KMS-11 (cell line): ENCODE measurements at regions not wholly inside any gene's neighbourhood (a gene's known extent, or its start where the extent isn't known, plus 50 kb on each side); places are given as distances from the start of the nearest gene placed in this dataset.

ENCODE experiments used
- H2AFZ ChIP-seq: fragments of 200-600 bp; sonication (generic); 2 replicates; pipeline ENCODE4 v1.6.1; 2016; ENCODE audit warnings: antibody characterized with exemption, mixed run types, low read depth
- H3K27ac ChIP-seq: fragments of 200-600 bp; sonication (generic); 2 replicates; pipeline ENCODE4 v1.6.1; 2016; ENCODE audit warnings: mild to moderate bottlenecking, mixed run types
- H3K27me3 ChIP-seq: fragments of 200-600 bp; sonication (generic); 2 replicates; pipeline ENCODE4 v1.6.1; 2017; ENCODE audit warnings: mild to moderate bottlenecking, low read depth, mixed run types, moderate library complexity; ENCODE audit not compliant: insufficient read depth
- H3K36me3 ChIP-seq: fragments of 200-600 bp; sonication (generic); 2 replicates; pipeline ENCODE4 v1.6.1; 2017; ENCODE audit warnings: mild to moderate bottlenecking, mixed run types; ENCODE audit not compliant: insufficient read depth
- H3K4me1 ChIP-seq: fragments of 200-600 bp; sonication (generic); 2 replicates; pipeline ENCODE4 v1.6.1; 2016; ENCODE audit warnings: mild to moderate bottlenecking, low read depth, mixed run types; ENCODE audit not compliant: poor library complexity, severe bottlenecking
- H3K4me2 ChIP-seq: fragments of 200-600 bp; sonication (generic); 2 replicates; pipeline ENCODE4 v1.7.0; 2016; ENCODE audit warnings: mild to moderate bottlenecking, mixed run types
- H3K4me3 ChIP-seq: fragments of 200-600 bp; sonication (generic); IDR thresholded peaks from 2 replicates; pipeline ENCODE4 v1.6.1; 2017; ENCODE audit warnings: low read depth, low read length, mixed read lengths; ENCODE audit not compliant: insufficient read depth
- H3K79me2 ChIP-seq: fragments of 200-600 bp; sonication (generic); 2 replicates; pipeline ENCODE4 v1.6.1; 2016; ENCODE audit warnings: low read depth, mixed run types; ENCODE audit not compliant: insufficient read depth
- H3K9ac ChIP-seq: fragments of 200-600 bp; sonication (generic); 2 replicates; pipeline ENCODE4 v1.6.1; 2016; ENCODE audit warnings: mild to moderate bottlenecking, mixed run types
- H4K20me1 ChIP-seq: fragments of 200-600 bp; sonication (generic); 2 replicates; pipeline ENCODE4 v1.6.1; 2016; ENCODE audit warnings: mild to moderate bottlenecking, mixed run types; ENCODE audit not compliant: insufficient read depth
- TF ChIP-seq, protein P1 (sequence below): fragments of 200-600 bp; sonication (generic); conservative IDR thresholded peaks from 2 replicates; pipeline ENCODE4 v1.6.1; 2017; ENCODE audit warnings: low read depth, mild to moderate bottlenecking, antibody characterized with exemption, low read length, moderate library complexity, mixed read lengths

DNA sequence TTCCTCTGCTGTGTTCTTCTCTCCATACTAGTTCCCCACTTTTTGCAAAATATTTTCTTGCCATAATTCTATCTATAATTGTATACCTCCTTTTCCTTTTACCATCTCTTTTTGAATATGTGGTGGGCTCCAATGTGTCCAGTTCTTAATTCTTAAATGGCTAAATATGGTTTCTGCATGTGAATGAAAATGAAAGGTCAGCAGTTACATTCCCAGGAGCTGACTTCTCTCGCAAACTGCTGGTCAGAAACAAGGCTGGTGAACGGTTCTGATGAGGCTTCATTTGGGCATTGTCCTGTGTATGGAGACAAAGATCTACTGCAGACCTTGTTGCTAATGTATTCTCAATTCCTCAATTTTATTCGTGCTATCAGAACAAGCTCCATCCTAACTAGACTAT is 309.2 kb downstream of the SNX13 start:
- Histone ChIP-seq H3K4me1 (no peaks in the 10 kb centered on the region), H3K9ac (no peak overlapping the region), H3K36me3 (no peaks in the 10 kb centered on the region), H4K20me1 (no peaks in the 10 kb centered on the region), H2AFZ (no peak overlapping the region), H3K4me2 (no peak overlapping the region), H3K27ac (no peak overlapping the region), H3K79me2 (no peaks in the 10 kb centered on the region), H3K4me3 (no peak overlapping the region), H3K27me3 (no peaks in the 10 kb centered on the region)
- TF ChIP-seq, protein P1, sequence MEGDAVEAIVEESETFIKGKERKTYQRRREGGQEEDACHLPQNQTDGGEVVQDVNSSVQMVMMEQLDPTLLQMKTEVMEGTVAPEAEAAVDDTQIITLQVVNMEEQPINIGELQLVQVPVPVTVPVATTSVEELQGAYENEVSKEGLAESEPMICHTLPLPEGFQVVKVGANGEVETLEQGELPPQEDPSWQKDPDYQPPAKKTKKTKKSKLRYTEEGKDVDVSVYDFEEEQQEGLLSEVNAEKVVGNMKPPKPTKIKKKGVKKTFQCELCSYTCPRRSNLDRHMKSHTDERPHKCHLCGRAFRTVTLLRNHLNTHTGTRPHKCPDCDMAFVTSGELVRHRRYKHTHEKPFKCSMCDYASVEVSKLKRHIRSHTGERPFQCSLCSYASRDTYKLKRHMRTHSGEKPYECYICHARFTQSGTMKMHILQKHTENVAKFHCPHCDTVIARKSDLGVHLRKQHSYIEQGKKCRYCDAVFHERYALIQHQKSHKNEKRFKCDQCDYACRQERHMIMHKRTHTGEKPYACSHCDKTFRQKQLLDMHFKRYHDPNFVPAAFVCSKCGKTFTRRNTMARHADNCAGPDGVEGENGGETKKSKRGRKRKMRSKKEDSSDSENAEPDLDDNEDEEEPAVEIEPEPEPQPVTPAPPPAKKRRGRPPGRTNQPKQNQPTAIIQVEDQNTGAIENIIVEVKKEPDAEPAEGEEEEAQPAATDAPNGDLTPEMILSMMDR = no peak

DNA sequence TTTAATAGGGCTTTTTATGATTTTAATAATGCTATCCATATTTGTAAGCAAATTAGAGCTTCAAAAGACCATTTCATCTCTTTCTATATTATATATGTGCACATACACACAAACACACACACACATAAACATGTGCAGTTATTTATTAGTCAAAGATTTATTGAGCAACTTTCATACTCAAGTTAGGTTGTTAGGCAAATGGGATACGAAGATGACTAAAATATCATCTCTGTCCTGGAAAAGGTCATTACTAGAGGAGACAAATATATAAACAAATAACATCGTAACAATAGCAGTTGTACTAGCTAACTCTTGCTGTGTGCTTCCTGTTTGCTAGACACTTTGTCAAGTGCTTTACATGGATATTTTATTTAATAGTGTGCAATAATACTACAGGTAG is 307.9 kb downstream of the SNX13 start:
- no peaks in the 10 kb centered on the region for H4K20me1 ChIP-seq
- TF ChIP-seq, protein P1 = no peak
- no peaks in the 10 kb centered on the region for H3K79me2 ChIP-seq
- no peaks in the 10 kb centered on the region for H3K27me3 ChIP-seq
- H3K27ac ChIP-seq = no peak overlapping the region
- H3K9ac ChIP-seq = no peak overlapping the region
- no peaks in the 10 kb centered on the region for H3K36me3 ChIP-seq
- no peak overlapping the region for H2AFZ ChIP-seq
- H3K4me1 ChIP-seq = no peaks in the 10 kb centered on the region
- H3K4me2 ChIP-seq = no peak overlapping the region
- H3K4me3 ChIP-seq = no peak overlapping the region

DNA sequence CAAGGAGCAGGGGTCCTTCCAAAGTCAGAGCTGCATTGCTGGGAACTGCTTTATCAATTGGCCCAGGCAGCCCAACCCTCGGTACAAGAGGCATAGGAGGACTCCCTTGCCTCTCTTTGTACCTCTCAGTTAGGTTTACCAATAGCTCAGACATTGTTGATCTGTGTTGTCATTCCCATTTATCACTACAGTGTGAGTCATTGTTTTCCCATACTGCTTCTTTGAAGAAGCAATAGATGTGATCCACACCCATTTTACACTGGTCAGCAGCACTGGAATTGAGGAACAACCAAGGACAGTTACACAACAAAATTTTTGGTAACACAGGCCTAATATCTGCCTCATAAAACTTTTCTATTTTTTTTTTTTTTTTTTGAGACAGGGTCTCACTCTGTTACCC is 307.2 kb downstream of the SNX13 start:
- no peaks in the 10 kb centered on the region for H3K79me2 ChIP-seq
- no peak overlapping the region for H3K4me3 ChIP-seq
- no peak overlapping the region for H3K9ac ChIP-seq
- H3K27ac ChIP-seq = no peak overlapping the region
- H4K20me1 ChIP-seq = no peaks in the 10 kb centered on the region
- H3K4me2 ChIP-seq = no peak overlapping the region
- TF ChIP-seq, protein P1 = no peak
- no peak overlapping the region for H2AFZ ChIP-seq
- no peaks in the 10 kb centered on the region for H3K36me3 ChIP-seq
- H3K27me3 ChIP-seq = no peaks in the 10 kb centered on the region
- H3K4me1 ChIP-seq = no peaks in the 10 kb centered on the region

DNA sequence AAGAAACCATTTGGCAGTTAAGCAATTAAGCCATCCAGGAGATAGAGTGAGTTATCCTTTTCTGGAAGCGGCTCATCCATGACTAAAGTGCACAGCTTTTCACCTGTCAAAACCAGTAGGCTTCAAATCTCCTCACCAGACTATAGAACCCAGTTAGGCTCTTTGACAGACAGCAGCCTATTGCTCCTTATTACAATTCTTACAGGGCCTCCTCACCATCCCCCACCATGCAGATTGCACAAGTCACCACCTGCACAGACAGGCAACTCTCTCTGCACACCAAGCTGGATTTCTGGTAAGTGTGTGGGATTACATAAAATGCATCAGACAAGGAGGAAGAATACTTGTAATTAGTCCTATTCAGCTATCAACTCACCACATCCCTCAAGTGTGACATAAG is 301.6 kb downstream of the SNX13 start:
- Histone ChIP-seq H3K9ac (no peak overlapping the region), H3K4me2 (no peak overlapping the region), H3K4me3 (no peak overlapping the region), H3K36me3 (no peaks in the 10 kb centered on the region), H4K20me1 (no peaks in the 10 kb centered on the region), H3K4me1 (peaks cover 24% of the 10 kb centered on the region), H3K79me2 (no peaks in the 10 kb centered on the region), H3K27me3 (no peaks in the 10 kb centered on the region), H2AFZ (no peak overlapping the region), H3K27ac (no peak overlapping the region)
- TF ChIP-seq, protein P1 = no peak
